Lower leg skin (tissue), 3 donors: ENCODE measurements at regions not wholly inside any gene's neighbourhood (a gene's known extent, or its start where the extent isn't known, plus 50 kb on each side); places are given as distances from the start of the nearest gene placed in this dataset.

Source experiments
- CTCF ChIP-seq, 3 donors: fragments of 450-650 bp; IDR thresholded peaks; one replicate each; pipeline ENCODE4 v1.5.1; 2016; ENCODE audit warnings: antibody characterized with exemption in 3 of 3, mild to moderate bottlenecking in 3 of 3, moderate library complexity in 2 of 3
- POLR2A ChIP-seq, 2 donors: fragments of 450-650 bp; IDR thresholded peaks; one replicate each; pipeline ENCODE4 v1.6.1; 2016 to 2017; ENCODE audit warnings: antibody characterized with exemption in 2 of 2, mild to moderate bottlenecking in 1 of 2, moderate library complexity in 1 of 2

- TF ChIP-seq CTCF (IDR thresholded peaks at IDR 0.05) (no peak), POLR2A (IDR thresholded peaks at IDR 0.05) (no peak)
Observed at GRCh38 chr3:22012471-22012870, 261.5 kb upstream of the ZNF385D start.
